Skin epidermis (tissue), 12 donors: ENCODE measurements at regions not wholly inside any gene's neighbourhood (a gene's known extent, or its start where the extent isn't known, plus 50 kb on each side); places are given as distances from the start of the nearest gene placed in this dataset.

ENCODE experiments used
- H3K27ac ChIP-seq, 21 experiments: fragments of 200-600 bp; sonication (generic) in 11 of 21; one replicate each; pipeline ENCODE4 v1.5.0; 2020; ENCODE audit warnings: mild to moderate bottlenecking in 3 of 21, inconsistent platforms in 2 of 21, moderate library complexity in 2 of 21
- H3K4me3 ChIP-seq, 7 experiments: fragments of 200-600 bp; sonication (generic) in 2 of 7; one replicate each; pipeline ENCODE4 v1.5.0; 2020; ENCODE audit warnings: inconsistent platforms in 2 of 7, mild to moderate bottlenecking in 2 of 7, moderate library complexity in 1 of 7

DNA sequence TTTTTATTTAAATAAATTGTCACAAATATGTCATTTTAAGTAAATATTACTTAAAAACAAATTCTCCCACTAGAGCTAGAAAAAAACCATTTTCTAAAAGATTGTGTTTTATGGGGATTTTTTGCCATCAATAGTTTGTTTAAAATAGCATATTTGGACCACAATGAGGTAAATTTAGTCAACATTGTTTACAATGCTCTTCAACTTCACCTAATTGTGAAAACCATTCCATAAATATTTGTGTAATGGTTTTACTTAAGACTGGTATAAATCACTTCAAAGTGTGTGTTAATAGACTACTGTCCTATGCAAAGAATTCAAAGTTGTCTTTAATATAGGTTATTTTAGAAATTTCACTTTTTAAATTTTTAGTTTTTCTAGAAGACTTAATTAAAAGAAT is 1004.2 kb downstream of the PCDH18 start:
- Histone ChIP-seq H3K4me3 (no peak overlapping the region), H3K27ac (no peak overlapping the region)

DNA sequence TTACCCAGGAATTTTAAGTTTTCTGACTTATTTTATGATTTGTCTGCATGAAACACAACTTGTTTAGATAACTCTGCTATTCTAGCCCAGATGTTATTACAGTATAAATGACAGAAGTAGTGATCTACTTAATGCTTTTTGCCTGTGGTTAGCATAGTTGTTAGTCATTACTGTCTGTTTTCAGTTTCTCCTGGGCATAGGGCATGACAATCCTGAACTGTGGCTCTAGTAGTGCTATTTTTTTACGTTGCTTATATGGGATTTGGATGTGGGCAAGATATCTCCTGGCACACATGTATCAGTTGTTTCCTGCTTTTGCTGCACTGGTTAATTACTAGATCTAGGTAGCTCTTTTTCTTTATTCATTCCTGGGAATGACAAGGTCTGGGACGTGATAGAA is 1005.8 kb downstream of the PCDH18 start:
- Histone ChIP-seq H3K4me3 (no peak overlapping the region), H3K27ac (no peak overlapping the region)

DNA sequence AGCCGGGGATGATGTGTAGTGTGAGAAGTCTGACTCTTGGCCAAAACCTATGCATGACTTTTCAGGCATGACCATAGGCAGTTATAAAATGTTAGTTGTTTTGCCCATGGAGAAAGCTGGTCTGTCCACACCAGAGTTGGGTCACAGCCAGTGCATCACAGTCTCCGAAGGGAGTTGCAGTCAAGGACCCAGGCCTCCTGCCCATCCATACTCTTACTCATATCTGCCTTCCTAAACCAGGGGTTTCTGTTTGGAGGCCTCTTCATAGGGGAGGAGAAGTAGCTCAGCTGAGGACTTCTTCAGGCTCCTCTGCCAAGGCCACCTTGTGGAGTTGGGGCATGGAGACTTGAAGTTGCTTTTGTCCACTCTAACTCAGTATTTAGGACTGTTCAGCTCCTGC is 1008.3 kb downstream of the PCDH18 start:
- no peak overlapping the region for H3K27ac ChIP-seq
- H3K4me3 ChIP-seq, result no peak overlapping the region

DNA sequence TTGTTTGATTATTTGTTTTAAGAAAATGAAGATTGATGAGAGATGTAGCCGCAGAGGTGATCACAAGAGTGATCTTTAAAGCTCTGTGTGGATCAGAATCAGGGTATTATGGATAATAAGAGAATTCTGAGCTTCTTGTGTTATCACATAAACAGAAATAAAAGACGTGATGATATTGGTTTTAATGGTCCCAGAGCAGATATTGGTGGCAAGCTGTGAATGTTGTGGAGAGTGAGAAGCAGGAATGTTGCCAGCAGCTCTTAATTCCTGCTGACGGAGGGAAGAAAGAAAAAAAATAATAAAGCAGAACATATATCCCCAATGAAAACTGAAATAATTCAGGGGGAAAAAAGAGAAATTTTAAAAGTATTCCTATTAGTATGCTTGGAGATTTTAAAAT is 1015.9 kb downstream of the PCDH18 start:
- no peak overlapping the region for H3K27ac ChIP-seq
- H3K4me3 ChIP-seq, result no peak overlapping the region

DNA sequence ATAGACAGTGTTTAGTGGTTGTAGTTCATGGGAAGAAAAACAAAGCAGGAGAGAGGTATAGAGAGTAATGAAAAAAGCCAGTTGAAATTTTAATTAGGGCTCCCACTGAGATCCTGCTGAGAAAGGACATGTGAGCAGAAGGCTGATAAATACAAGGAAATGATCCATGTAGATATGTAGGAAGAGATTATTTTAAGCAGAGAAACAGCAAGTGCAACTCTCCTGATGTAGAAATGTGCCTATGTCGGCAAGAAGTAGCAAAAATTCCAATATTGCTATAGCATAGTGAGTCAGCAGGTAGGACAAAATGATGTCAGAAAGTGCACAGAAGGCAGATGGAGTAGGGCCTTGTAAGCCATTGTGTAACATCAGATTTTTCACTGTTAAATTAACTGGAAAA is 1027.3 kb downstream of the PCDH18 start:
- Histone ChIP-seq H3K4me3 (no peak overlapping the region), H3K27ac (no peak overlapping the region)

DNA sequence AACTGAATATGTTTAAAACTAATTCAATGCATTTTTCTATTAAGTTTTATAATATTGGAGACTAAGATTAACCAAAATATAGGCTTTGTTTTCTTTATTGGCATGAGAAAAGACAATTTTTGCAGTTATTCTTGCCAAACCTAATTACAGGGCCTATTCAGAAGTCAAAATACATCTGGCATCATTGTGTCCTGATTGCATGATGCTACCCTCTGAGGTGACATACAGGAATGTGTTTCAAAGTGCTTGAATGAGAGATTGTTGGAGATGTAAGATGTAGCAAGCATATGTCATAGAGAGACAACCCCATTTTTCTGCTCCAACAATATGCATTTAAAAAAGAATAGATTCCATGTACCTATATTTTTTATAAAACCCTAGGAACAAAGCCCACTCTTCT is 1036.4 kb downstream of the PCDH18 start:
- no peak overlapping the region for H3K4me3 ChIP-seq
- H3K27ac ChIP-seq, result no peak overlapping the region

DNA sequence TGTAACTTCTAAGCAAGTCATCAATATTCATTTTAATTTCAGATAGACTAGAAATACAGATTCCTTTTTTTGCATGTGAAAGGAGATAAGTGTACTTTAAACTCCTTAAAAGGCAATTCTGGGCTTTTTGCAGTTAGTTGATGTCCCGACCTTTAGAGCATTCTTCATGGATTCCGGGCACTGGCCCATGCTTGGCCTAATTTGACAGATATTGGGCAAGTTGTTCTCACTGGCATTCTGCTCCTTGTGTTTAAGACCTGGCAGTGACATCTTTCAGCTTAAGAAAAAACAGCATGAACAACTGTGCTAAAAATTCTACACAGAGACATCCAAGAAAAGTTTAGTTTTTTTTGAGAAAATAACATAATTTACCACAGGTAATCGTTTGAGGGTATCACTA is 1037.2 kb downstream of the PCDH18 start:
- Histone ChIP-seq H3K27ac (no peak overlapping the region), H3K4me3 (no peak overlapping the region)

DNA sequence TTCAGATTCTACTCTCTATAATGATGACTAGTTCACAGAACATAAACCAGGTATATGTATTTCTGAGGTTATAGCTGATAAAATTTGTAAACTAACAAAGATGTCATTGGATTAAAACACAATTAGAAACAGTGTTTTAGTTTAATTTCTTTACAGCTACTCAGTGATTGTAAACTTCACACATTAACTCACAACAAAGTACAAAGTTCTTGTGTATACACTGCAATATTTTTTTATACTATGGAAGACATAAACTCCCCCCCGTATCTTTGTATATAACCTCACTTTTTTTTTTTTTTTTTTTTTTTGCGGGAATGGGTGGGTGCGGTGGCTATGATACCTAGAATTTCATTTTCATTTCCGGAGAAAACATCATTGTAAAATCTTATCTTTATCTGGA is 1043.2 kb downstream of the PCDH18 start:
- Histone ChIP-seq H3K27ac (no peak overlapping the region), H3K4me3 (no peak overlapping the region)

DNA sequence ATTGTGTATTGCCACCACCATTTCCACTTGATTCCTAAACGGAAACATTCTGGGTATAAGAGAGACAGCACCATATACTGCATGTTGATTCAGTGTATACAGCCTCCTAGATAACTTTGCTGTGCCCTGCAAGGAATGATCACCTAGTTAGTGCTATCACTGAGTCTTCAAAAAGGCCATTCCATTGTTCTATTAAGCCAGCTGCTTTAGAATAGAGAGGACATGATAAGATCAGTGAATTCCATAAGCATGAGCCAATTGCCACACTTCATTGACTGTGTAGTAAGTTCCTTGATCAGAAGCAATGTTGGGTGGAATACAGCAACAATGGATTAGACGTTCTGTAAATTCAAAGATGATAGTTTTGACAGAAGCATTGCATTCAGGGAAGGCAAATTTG is 1047.3 kb downstream of the PCDH18 start:
- no peak overlapping the region for H3K27ac ChIP-seq
- H3K4me3 ChIP-seq, result no peak overlapping the region

DNA sequence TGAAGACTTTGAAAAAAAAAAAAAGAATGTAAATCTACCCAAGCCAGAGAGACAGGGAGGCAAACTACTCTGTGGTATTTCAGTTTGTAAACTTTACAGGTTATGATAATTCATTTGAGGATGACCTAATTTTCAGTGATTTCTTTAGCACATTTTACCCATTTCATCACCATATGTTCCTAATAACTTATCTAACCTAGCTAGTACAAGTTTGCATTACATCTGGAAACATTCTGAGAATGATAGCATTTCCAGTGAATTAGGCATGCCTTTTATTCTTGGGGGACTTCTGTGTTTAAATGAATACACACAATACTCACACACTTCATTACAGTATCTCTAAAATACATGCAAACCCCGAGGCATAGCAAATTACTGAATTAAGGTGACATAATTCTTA is 1055.5 kb downstream of the PCDH18 start:
- Histone ChIP-seq H3K27ac (no peak overlapping the region), H3K4me3 (no peak overlapping the region)

DNA sequence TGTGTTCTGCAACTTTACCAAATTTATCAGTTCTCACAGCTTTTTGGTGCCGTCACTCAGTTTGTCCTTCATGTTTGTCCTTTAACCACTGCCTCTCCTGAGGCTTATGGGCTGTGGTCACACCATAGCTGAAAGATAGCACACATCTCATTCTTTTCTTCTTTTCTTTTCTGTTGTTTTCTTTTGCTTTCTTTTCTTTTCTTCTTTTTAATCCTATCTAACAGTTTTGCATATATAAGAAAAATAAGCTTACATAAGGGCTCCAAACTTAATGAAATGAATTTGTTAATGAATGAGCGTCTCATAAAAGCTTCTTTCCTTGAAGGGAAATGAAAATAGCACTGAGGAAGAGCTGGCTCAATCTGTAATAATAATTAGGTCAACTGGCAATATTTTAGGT is 1061.2 kb downstream of the PCDH18 start:
- Histone ChIP-seq H3K27ac (no peak overlapping the region), H3K4me3 (no peak overlapping the region)

DNA sequence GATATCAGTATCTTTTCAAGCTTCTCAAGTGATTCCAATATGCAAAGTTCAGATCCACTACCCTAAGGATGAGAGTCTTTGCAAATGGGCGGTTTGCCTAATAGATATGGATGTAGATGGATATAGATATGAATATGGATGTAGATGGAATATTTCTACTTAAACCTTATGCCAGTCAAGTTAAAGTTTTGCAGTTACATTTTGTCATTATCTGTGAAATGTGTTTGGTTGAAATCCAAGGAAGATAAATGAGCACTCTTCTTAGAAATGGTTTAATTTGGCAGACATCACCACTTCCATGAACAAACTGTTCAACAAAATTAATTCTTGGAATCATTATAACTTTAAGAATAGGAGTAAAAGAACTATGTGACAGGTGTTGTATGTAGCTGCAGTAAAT is 1066.6 kb downstream of the PCDH18 start:
- H3K27ac ChIP-seq, result no peak overlapping the region

DNA sequence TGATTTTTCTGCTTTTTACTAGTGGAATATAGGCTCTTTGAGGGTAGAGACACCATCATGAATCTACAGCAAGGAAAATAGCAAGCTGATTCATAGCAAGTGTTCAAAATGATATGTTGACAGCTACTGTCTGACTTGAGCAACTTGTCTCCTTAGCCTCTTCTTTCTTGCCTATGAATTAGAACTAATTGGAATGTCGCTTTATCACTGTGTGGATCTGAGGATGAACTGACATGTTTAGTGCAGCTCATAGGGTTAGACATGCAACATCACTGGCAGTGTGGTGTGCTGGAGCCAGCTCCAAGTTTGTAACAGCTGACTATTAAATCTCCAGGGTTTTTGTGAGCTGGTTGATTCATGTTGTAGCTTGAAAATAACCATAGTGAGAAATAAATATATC is 1068.4 kb downstream of the PCDH18 start:
- Histone ChIP-seq H3K27ac (no peak overlapping the region), H3K4me3 (no peak overlapping the region)

More for the DNA sequence above, 1066.6 kb downstream of the PCDH18 start:
- no peak overlapping the region for H3K4me3 ChIP-seq

DNA sequence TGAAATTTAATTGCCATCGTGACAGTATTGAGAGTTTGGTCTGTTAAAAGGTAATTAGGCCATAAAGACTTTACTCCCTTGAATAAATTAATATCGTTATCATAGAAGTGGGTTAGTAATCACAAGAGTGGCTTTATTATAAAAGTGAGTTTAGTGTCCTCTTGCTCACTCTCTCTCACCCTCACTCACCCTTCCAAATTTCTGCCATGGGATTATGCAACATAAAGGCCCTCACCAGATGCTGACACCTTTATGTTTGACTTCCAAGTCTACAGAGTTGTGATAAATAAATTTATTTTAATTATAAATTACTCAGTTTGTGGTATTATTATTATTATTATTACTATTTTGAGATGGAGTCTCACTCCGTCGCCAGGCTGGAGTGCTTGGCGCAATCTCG is 1070.8 kb downstream of the PCDH18 start:
- no peak overlapping the region for H3K27ac ChIP-seq
- H3K4me3 ChIP-seq, result no peak overlapping the region

DNA sequence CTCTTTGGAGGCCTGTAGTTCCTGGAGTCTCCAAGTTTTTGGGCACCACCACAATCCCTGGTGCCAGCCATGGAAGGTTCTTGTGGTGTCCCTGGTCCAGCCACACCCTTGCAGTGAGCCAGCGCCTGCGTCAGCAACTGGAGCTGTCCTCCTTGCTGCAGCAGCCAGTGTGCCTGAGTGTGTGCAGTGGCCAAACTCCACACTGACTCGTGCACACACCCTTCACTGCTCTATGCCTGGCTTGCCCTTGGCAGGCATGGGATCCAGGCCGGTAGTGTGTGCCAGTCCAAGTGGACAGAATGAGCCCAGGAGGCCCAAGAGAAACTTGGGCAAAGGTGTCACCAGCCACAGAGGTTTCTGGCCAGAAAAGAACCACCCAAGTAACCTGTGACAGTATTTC is 1074.0 kb downstream of the PCDH18 start:
- no peak overlapping the region for H3K4me3 ChIP-seq
- H3K27ac ChIP-seq, result no peak overlapping the region

DNA sequence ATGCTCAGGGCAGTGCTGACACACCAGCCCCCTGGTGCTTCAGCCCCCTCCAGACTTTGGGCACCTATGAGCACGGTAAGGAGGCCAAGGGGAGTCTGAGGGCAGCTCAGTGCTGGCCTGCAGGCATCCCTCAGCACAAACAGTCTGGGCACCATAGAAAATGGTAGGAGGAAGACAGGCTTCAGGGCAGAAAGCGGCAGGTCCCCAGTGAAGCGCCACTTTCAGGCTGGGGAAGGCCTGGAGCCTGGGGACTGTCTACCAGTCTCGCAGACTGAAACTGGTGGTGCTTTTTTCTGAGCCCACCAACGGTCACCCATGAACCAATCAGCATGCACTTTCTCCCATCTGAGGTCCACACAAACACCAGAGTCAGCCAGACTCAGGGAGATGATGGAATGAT is 1074.7 kb downstream of the PCDH18 start:
- no peak overlapping the region for H3K4me3 ChIP-seq
- no peak overlapping the region for H3K27ac ChIP-seq

DNA sequence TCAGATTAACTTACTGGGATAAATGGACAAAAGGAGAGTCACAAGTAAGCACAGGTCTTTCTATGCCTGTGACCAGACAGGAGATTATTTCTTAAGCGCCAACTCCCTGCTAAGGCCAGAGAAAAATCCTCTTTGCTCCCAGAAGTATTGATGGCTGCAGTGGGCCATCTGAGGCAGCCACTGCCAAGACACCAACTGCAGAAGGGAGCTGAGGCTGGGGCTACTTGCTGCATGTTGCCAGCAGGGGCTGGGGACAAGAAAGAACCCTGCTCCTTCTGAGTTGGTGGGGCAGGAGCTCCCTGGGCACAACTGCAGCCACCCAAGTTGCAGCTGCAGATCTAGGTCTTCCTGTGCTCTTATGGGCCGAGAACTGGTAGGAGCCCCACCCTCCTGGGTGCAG is 1075.3 kb downstream of the PCDH18 start:
- H3K27ac ChIP-seq, result no peak overlapping the region
- no peak overlapping the region for H3K4me3 ChIP-seq

DNA sequence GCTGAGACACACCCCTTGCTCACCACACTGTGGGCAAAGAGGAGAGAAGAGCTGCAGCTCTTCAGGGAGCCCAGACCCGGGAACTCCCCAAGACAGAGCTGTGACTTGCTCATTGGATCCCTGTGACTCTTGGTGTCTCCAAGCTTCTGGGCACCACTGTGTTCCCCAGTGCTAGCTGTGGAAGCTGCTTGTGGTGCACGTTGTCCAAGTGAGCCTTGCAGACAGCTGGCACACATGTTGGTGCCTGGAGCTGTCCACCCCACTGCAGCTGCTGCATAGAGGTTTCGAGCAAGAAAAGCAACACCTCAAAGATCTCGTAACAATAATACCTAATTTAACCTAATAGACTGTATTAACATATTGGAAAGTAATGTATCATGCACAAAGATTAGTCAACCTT is 1089.3 kb downstream of the PCDH18 start:
- H3K27ac ChIP-seq, result no peak overlapping the region
- H3K4me3 ChIP-seq, result no peak overlapping the region

DNA sequence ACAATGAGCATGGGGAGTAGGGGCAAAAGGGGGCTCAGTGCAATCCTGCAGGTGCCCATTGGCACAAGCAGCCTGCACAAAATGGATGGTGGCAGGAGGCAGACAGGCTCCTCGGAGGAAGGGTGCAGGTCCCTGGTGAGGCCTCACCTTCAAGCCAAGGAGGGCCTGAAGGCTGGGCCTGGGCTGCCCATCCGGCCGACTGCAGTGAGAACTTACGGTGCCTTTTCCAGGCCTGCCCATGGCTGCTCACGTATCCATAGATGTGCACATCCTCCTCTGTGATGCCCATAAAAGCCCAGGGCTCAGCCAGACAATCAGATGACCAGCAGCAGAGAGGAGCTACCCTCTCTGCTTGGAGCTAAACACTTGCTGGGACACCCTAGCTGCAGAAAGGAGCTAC is 1089.8 kb downstream of the PCDH18 start:
- H3K4me3 ChIP-seq, result no peak overlapping the region
- H3K27ac ChIP-seq, result no peak overlapping the region

DNA sequence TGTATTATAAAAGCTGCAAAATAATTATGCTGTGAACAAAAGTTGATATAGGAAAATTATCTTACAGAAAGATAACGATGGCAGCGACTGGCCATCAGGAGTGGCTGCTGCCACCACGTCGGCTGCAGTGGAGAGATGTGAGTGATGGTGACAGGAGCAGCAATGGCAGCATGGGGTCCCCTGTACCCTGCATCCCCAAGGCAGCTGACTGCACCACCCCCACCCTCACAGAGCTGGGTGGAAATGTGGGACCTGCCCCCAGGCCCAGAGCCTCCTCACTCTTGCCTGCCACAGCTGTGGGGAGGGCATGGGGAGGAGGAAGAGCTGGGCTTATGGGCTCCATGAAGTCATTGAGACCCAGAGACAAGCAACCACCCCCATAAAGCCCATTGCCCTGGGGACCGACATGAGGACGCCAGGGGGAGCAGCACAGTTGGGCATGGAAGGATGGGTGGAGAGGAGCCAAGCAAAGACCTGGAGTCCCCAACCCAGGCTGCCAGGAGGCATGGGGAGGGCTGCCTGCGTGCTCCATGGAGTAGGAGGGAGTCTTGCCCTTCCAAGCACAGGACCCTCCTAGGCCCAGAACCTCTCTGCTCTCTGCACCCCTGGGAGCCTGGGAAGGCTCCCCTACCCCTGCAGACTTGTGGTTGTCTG is 1090.5 kb downstream of the PCDH18 start:
- Histone ChIP-seq H3K27ac (no peak overlapping the region), H3K4me3 (no peak overlapping the region)

DNA sequence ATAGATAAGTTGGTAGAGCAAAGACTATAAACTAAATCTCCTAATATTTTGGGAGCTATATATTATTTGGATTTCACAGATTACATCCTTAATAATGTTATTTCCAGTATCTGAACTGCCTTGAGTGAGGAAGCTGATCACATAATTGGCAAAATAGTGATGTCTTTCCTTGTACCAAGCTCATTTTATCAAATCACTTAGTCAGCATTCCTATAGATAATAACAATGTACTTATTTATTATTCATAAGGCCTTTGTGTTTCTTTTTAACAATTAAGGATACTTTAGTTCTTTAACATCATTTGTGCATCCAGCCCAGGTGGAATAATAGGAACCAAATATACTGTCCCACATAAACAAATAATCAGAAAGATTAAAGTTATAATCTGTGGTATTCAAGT is 1093.6 kb downstream of the PCDH18 start:
- H3K27ac ChIP-seq, result no peak overlapping the region
- H3K4me3 ChIP-seq, result no peak overlapping the region

DNA sequence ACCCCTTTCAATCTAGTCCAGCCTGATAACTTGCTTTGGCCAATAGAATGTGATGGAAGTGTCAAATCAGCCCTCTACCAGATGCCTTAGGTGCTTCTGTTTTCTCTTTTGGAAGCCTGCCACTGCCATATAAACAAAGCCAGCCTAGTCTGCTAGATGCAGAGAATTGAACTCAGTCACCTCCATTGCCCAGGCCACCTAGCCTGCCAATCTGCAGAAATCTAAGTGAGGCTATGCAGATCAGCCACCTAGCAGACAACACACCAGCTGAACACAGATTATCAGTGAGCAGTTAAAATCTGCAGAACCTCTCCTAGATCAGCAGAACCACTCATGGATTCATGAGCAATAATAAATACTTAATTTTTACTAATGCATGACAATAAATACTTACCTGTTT is 1108.2 kb downstream of the PCDH18 start:
- H3K4me3 ChIP-seq, result no peak overlapping the region
- no peak overlapping the region for H3K27ac ChIP-seq

DNA sequence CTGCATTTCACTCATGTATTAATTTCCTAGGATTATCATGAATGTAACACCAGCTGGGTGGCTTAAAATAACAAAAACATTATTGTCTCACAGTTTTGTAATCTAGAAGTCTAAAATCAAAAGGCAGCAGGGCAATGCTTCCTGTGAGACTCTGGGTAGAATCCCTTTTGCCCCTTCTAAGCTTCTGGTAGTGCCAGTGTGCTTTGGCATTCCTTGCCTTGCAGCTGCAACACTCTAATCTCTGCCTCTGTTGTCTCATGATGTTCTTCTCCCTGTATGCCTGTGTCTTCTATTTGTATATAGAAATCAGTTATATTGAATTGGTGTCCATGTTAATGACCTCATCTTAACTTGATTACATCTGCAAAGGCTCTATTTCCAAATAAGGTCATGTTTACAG is 1117.3 kb downstream of the PCDH18 start:
- Histone ChIP-seq H3K27ac (no peak overlapping the region), H3K4me3 (no peak overlapping the region)
